22Rv1 (cell line): ENCODE measurements at regions not wholly inside any gene's neighbourhood (a gene's known extent, or its start where the extent isn't known, plus 50 kb on each side); places are given as distances from the start of the nearest gene placed in this dataset.

Source experiments
- CTCF ChIP-seq: fragments of 450-650 bp; IDR thresholded peaks from 2 replicates; pipeline ENCODE4 v1.5.1; 2017; ENCODE audit warnings: mild to moderate bottlenecking
- ZFX ChIP-seq: fragments of 450-650 bp; IDR thresholded peaks from 2 replicates; pipeline ENCODE4 v1.6.1; 2017; ENCODE audit warnings: antibody characterized with exemption, borderline replicate concordance

GRCh38 chr3:182686033-182686886 lies 107.0 kb upstream of the ATP11B start:
- no peak for TF ChIP-seq CTCF
- no peak for TF ChIP-seq ZFX
